ENCODE measurements at regions not wholly inside any gene's neighbourhood (a gene's known extent, or its start where the extent isn't known, plus 50 kb on each side); places are given as distances from the start of the nearest gene placed in this dataset.
A peak's percentile ranks its signal among the peaks of the same experiment; 100 is the strongest.
"Not testable (repeated sequence)": the region's sequence is repeated elsewhere in the genome, so short reads cannot be mapped to it uniquely, and the experiment has no call there.

DNA sequence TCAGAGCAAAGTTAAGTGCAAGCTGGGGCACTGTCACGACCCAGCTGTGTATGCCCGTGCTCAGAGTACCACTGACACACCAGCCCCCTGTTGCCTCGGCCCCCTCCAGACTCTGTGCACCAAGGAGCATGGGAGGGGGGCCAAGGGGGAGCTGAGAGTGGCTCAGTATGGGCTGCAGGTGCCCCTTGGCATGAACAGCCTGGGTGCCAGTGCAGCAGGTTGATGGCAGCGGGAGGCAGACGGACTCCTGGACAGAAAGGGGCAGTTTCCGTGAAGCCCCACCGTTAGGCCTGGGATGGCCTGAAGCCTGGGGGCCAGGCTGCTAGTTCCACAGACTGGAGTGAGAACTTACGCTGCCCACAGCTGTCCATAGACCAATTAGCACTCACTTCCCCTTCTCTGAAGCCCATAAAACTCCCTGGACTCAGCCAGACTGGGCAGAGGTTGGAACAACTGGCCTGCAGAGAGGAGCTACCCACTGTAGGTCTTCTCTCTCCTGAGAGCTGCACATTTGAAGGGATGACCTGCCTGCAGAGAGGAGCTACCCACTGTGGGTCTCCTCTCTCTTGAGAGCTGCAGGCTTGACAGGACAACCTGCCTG is 182.8 kb downstream of the DEPDC1B start:
- no peak for ATAC-seq

DNA sequence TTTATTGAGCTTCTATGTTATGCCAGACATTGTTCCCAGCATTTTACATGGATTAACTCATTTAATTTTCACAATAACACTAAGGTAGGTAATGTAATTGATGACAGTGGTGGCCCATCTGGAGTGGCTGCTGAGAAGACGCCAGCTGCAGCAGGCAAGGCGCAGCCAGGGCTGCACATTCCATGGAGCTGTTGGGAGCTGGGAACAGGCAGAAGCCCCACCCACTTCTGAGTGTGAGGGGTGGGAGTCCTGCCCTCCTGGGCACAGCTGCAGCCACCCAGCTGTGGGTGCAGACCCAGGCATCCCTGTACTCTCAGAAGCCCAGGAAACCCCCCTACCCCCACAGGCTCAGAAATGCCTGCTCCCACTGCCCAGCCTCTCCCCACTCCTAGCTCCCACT is 183.3 kb downstream of the DEPDC1B start:
- ATAC-seq = no peak

DNA sequence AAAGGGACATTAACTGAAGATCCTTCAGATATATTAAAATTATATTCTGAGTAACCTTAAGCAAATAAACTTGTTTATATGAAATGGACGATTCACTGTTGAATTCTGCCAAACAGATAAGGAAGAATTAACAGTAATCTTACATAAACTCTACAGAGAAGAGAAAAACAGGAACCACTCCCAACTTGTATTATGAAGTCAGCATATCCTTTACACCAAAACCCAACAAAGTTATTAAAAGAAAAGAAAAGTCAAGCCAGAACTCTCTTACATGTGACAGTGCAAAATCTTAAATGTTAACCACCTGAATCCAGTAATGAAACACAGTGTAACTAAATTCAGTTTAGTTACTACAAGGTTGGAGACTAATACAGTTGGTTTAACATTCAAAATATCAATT is 185.8 kb downstream of the DEPDC1B start:
- no peak for ATAC-seq

DNA sequence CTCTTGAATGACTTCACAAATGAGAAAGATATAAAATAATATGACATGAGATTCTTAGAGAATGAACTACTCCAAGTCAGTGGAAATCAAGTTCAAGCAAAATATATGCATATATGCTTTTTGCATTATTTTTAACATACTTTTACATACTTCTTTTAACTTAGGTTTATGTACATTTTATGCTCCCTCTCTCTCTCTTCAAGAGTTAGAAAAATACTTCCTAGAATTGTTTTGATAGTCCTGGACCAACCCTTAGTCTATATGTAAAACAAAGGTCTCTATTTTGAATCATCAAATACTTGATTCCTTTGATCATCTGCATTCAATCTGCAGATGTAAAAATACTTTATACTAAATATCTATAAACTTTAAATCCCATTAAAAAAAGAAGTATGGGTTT is 187.8 kb downstream of the DEPDC1B start:
- ATAC-seq = no peak

DNA sequence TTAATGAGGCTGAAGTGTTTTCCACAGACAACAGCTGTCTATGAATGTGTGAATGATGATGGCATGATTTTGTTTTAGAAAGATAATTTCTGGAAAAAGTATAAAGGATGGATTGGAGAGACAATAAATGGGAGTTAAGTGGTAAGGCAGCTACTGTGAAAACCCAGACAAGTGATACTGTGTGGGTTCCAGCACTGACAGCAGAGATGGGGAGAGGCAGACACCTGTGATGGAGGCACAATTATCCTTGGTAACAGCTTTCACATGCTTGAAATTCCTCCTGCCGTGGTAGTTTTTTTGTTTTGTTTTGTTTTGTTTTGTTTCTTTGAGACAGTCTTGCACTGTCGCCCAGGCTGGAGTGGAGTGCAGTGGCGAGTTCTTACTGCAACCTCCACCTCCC is 189.3 kb downstream of the DEPDC1B start:
- no peak for ATAC-seq

DNA sequence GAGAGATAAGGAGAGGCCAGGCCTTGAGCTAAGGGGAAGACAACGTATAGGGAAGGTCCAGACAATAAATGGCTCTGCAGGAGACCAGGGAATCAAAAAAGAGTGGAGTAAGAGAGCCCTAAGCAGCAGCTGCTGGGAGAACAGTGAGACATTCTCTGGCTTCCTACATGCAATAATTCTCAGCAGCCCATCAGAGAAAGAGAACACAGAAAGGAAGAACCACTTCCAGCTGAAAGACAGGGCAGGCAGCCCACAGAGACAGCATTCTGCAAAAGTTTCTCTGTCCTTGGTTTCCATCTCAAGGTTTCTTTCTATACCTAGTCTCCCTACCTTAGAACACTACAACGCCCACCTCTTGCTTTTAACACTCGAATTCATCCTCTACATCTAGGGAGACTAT is 189.9 kb downstream of the DEPDC1B start:
- no peak for ATAC-seq

DNA sequence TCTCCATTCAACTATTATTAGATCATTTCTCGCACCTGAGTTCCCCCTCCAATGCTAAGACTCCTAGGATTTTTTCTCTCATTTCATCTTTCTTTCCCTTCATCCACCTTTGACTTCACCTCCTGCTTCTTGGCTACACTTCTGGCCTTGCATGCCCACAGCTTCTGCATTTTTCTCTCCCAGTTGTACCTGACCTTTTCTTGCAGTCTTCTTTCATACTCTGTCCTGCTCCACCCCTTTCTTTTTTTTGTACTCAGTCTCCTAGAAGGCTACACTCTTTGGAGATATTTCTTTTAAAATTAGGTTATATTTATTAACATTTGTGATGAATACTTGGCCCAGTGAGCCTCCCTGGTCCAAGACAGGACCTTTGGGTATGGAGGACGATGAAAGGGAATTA is 190.4 kb downstream of the DEPDC1B start:
- no peak for ATAC-seq

DNA sequence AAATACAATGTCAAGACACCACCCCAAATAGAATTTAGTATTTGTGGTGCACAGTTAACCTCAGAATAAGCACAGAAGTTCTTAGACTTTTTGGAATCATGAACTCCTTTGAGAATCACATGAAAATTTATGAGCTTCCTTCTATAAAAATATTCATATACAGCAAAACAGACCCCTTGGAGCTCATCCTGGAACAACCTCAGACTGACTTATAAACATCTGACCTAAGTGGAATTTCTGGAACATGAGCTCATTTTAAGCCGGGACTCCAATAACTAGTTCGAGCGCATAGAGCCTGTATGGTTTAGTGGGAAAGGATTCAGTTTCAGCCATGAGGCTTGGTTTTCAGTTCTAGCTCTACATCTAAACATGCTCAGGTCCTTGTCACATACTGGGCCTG is 192.3 kb downstream of the DEPDC1B start:
- no peak for ATAC-seq

DNA sequence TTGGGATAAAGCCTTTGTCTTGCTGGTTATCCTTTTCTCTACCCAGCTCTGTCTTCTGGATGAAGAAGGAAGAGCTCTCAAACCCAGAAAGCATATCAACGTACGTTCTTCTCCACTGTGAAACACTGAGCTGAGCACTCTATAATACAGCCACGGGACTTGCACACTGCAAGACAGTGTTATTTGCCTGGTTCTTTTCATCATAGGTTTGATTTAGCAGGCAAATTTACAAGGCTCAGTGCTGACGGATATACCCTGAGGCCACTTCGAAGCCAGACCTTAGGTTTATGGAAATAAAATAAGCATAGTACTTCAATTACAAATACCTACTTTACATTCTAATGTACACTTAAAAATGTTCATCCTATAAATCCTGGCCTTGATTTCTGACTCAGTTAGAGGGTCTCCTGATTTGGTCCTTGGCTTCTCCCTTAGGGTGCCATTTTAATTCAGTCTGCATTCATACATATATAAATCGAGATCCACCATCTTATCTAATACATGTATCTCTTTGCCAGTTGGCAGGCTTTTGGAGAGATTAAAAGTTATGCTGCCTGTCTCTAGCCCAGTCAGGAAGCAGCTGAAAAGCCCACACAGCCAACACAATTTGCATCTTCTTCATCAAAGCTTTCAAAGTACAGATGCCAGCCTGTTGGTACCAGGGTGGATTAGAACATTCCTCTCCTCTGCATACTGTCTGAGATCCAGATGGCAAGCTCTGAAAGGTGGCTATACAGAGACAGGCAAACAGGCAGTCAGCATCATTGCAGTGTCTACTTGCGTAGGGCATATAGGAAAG is 194.4 kb downstream of the DEPDC1B start:
- ATAC-seq = no peak

DNA sequence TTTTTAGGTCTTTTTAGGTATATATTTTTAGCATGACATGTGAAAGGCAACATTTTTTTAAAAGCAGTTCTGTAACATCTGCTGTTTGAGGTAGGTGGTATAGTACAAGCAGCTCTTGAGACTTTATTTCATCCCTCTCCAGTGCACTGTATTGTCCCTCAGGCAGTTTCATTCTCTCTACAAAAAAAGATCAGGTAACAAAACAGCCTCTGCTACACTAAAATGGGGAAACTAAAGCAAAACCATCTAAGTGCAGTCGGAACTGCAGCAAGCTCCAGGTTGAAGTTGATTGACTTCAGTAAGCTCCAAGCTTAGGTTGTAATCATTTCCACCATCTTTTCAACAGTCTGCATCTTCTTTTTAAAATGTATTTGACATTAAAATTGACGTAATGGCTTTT is 195.6 kb downstream of the DEPDC1B start:
- no peak for ATAC-seq

DNA sequence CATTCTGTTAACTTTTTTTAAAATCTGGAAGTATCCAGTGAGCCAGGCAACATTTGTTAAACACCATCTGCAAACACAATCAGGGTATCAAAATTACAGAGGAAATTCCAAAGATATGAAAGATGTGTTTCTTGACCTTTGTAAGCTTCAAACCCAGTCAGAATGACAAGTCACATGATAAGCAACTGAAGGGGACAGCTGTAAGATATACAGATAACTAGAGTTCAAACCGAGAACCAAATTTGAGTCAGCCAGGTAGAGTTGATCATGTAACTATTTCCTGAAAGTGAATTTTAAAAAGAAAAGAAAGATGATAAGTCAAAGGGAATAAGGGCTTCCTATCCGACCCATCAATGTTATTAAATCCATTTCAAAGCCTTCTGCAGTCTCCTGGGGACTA is 196.2 kb downstream of the DEPDC1B start:
- no peak for ATAC-seq

DNA sequence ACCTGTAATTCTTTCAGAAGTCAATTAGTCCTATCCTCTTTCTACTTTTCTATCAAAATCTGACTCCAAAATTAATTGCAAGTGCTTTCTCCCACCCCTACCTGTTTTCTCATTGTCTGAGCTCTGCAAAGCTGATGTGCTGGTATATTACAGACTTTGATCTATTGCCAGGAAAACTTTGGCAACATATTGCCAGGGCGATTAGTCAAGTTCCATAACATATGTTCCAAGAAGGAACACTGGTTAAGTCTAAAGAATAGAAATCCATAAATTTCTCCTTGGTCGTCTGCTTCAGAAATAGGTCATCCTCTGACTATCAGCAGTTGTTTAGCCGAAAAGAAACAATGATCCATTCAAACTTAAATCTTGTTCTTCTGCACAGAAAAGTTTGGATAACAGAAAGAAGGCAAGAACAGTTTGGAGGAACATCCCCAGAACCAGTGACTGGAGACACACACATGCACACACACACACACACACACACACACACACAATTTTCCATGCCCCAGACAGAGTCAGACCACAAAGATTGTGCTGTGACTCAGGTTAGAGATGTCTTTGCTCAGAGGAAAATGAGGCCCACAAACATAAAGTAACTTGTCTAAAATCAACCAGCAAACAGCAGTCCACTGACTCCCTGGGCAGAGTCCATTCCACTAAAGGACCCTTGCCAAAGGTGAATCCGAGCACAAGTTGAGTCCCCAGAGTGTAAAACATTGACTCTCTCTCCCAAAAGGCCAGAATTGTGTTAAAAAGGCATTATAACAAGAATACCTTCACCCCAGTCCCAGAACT is 202.1 kb downstream of the DEPDC1B start:
- ATAC-seq = no peak

DNA sequence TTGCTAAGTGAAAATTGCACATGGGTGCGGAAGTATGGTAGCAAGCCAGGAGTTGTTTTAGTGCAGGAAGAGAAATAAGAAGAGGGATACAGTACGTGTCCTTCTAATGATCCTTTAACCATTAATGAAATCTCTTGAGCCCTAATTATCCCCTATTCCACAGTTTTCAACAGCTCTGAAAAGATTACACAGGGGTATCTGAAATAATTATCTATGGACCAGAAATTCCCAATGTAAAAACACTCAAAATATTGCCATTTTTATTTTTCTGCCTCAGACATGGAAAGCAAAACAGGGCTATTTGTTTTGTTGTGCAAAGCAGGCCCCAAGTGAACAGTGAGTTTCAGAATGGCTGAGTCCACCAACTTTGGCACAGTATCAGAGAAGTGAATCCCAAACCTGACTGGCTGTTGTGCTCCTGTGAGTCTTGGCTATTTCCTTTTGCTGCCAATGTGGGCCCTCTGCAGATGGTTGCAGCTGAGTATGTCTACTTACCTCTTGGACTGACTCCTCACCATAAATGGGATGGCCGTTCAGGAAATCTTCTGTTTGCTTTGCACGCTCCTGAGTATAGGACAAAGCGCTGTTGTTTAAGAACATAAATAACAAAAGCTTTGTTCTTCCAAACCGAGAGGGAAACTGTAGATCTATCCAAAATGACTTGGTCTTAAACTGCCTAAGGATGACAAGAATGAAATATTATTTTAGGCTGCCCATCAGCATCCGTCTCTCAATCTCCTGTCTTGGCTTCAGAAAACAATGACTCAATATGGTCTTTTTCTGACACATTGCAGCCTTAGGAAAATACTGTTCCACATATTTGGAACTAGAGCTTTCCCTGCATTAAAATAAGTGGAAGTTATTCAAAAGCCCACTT is 204.1 kb downstream of the DEPDC1B start:
- ATAC-seq = no peak

DNA sequence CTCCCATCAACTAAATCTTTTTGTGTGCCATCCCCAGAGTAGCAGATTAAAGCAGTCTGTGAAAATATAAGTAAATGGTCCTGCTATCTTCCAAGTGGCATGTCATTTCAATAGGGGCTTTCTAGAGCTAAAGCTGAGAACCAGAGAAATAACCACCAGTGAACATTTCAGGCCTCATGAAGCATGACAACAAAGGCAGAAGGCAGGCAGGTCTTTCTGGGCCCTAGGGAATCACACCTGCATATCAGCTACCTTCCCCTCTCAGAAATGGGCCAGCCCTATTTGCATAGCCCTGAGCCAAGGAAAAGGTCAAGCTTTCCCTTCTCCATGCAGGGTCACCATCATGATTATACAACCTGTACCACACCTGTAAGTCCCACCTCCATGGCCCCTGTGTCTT is 205.3 kb downstream of the DEPDC1B start:
- no peak for ATAC-seq

DNA sequence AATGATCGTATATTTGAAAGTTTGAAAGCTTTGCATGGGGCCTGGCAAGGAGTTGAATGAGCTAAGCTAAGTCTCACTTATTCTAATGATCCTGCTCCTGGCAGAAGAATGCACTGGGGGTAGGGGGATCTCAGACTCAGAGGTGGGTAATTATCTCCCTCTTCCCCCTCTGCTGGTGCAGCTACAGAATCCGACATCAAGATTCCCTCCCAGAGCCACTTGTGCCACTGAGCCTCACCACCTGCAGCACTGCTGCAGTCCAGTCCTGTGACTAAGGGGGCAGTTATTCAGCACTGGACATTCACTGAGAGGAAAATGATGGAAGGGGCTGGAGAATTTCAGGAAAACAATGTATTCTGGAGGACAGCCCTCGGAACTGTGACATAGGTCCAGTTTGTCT is 205.8 kb downstream of the DEPDC1B start:
- no peak for ATAC-seq

DNA sequence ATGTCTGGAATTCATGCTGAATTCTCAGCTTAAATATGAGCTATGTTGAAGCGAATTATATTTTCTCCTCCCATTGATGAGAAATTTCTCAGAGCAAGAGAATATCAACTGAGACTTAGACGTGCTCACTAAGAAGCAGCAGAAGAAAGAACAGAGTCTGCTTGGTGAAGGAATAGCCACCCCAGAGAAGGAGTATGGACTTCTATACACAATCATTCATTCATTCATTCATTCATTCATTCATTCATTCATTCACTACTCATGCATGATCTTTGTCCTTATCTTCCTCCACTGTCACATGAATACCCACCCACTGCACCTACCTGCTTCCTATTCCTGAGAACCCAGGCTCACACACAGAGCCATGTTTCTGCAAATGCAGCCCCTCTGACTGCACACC is 206.6 kb downstream of the DEPDC1B start:
- no peak for ATAC-seq

DNA sequence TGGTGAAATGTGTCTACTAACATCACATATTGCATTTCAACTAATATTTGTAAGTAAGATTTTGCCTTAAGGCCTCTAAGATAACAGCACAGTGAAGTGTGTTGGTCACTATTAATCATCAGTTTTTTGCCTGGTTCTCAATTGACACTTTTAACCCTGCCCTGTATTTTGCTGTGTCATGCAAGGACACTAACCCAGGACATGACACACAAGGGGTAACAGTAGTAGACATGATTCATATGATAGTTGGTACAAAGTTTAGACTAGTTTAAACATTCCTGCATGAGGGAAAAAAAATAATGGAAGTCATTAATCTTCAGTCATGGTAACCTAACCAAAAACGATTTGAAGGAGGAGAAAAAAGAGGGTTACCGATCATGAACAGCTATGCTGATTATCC is 207.0 kb downstream of the DEPDC1B start:
- ATAC-seq = peak; percentile 85

DNA sequence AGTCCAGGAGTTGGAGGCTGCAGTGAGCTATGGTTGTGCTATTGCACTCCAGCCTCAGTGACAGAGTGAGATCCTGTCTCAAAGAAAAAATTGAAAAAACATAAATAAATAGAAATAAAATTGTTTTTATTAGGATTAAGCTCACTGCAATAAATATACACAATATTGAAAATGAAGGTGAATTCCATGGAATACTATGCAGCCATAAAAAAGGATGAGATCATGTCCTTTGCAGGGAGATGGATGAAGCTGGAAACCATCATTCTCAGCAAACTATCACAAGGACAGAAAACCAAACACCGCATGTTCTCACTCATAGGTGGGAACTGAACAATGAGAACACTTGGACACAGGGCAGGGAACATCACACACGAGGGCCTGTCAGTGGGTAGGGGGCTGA is 207.6 kb downstream of the DEPDC1B start:
- ATAC-seq = not testable (repeated sequence)

DNA sequence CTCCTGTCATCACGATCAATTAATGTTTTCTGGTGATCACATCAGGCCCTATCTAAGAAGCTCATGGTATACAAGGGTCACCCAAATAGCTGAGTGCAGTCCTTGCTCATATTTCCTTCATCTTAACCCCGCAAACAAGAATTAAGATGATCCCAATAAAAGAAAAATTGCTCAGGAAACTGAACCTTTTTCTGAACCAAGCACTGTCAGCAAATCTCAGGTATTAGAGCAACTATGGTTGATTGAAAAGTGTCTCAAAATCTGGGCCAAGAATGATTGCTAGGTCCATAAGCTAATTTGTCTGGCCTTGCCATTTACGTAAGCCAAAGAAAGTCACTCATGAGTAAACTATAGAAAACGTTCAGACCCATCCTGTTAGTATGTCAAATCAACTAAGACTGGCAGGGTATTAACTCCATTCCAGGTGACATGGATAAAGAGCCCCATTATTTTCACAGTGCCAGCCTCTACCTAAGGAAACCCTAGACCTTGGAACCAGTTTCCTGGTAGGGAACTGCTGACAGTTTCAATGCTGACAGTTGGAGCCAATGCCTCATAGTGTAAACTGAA is 209.3 kb downstream of the DEPDC1B start:
- no peak for ATAC-seq

DNA sequence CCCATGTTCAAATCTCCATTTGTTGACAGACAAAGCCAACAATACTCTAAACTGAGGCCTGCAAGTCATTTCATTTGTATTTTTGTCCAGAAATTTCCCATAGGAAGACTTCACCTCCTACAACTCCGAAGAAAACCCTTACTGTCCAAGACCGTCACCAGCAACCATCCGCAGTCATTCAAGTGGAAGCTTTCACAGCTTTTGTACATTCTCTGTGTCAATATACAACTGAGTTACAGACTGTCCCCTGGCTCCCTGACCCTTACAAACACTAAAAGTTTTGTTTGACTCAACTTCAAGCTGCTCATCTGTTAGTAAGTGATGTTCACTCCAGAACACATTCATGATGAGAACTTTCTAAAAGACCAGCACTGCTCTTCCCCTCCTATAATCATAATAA is 210.1 kb downstream of the DEPDC1B start:
- ATAC-seq = no peak

DNA sequence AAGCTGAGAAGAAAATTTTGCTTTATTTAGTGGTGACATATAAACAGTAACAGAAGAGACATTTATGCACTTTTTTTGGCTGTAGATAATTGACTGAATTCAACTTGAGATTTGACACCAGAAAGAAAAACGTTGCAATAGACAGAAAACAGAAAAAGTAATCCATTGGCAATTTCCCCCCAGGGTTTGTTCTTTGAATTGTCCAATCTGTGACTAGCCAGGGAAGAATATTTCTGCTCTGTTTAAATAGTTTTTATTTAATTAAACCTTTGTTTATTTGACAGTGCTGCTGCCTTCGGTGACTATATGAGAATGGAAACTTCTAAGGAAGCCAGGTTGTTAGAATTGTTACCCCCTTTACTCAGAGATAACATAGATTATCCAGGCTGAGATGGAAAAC is 210.6 kb downstream of the DEPDC1B start:
- ATAC-seq = no peak

DNA sequence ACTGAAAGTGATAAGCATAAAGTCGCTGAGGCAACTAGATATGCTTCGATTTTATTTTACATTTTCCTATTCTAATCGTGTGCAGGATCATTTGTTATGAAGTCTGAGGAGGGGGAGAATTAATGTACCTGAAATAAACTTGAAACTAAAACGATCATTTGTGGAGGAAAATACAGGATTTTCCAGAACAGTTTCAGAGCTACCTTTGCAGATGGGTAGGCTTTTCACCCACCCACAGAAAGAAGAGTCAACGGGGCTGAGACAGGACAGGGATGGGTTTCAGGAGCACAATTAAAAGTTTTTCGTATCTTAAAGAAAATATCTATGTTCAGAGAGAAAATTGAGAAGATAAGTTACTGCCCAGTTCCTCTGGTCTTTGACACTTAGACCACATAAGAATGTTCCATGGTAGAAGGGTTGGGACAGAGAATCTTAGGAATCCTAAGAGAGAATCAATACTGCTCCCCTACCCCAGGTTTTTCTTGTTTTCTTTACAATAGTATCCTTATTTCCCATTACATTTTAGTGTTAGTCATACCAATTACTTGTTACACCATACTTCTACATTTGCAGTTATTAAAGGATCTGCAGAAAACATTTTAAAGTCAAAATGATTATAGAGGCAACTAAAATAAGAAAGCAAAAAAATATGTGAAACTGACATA is 211.4 kb downstream of the DEPDC1B start:
- no peak for ATAC-seq
